Stimulated activated CD8-positive, alpha-beta memory T cell treated with anti-CD3 and anti-CD28 coated beads, Interleukin-15, amount 100 ng/mL, for 1 hour (primary cell): ENCODE measurements at regions not wholly inside any gene's neighbourhood (a gene's known extent, or its start where the extent isn't known, plus 50 kb on each side); places are given as distances from the start of the nearest gene placed in this dataset.
"Not testable (repeated sequence)": the region's sequence is repeated elsewhere in the genome, so short reads cannot be mapped to it uniquely, and the experiment has no call there.

Experiments used
- DNase-seq: peaks from one replicate; pipeline ENCODE4 v3.0.0-alpha.2; 2020; ENCODE audit warnings: low read depth

DNA sequence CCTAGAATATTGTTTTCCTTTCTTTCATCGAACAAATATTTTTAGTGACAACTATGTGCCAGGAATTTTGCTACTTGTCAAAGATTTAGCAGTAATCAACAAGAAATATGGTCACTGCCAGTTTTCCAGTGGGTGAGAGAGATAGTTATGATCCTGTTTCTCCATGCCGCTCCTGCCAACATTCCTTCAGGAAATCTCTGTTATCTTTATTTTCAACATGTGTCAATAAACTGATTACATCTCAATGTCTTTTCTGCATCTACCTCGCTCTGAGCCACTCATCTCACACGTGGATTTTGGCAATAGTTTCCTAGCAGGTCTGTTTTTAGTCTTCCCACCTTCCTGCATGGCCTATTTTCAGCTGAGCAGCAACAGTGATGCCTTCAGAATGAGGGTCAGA is 650.0 kb upstream of the STXBP6 start:
- no peak for DNase-seq

GRCh38 chr14:25698111-25698510 is 648.2 kb upstream of the STXBP6 start:
- DNase-seq: no peak

- no peak for DNase-seq
Measured at GRCh38 chr14:25696176-25696575, 646.2 kb upstream of the STXBP6 start.

GRCh38 chr14:25685004-25685403 is 635.1 kb upstream of the STXBP6 start:
- no peak for DNase-seq

- DNase-seq: no peak
Measured at GRCh38 chr14:25680934-25681333, 631.0 kb upstream of the STXBP6 start.

DNA sequence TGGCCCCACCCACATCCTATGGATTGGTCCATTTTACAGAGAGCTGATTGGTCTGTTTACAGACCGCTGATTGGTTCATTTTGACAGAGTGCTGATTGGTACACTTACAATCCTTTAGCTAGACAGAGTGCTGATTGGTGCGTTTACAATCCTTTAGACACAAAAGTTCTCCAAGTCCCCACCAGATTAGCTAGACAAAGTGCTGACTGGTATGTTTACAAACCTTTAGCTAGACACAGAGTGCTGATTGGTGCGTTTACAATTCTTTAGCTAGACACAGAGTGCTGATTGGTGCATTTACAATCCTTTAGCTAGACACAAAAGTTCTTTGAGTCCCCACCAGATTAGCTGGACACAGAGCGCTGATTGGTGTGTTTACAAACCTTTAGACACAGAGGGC is 630.6 kb upstream of the STXBP6 start:
- not testable (repeated sequence) for DNase-seq

DNA sequence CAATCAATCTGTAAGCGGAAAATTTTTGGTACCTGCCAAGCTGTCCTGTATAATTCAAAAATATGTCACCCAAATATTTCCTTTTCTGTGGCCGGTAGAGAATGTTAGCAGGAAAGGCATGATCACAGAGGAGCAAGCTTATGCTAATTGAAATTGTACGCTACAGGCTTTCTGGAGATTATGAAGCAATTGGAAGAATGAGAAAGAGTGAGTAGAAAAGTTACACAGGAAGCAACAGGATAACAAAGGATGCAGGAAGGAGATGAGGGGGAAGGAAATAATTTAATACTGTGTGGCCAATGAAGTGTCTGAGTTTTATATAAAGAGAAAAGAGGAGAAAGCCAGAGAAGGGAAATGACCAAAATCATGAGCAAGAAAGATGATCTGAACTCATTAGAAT is 627.2 kb upstream of the STXBP6 start:
- DNase-seq: no peak

DNA sequence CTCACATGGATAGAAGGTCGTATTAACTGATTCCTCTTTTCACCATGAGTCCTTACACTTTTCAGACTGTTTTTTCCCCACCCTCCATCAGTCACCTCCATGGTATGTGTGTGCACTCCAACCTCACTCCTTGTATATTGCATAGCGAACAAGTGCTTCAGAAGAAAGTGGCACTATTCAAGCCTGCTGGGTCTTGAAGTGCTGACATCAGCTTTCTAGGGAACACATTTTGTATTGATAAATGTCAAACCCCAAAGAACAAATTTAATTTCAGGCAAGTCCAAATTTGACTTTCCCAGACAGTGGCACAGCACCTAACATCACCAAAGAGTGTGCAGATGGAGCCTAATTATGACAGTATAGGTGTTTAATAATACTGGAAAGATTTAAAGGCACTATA is 617.4 kb upstream of the STXBP6 start:
- no peak for DNase-seq

DNA sequence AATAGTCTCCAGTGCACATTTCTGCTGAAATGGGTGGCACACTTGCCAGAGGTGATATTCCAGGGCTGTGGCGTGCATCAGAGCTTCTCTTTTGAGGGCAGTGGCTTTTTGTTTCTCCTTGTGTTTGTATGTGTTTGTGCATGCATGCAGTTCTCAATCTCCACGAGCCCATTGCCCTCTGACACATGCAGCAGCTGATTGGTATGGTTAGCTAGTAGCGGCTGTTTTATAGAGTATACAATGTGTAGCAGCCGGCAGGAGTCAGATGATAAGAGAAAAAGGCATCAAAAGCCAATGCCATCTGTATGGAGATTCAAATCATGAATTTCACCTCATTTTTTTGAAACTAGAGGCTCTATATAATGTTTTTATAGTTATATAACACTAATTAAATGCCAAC is 616.9 kb upstream of the STXBP6 start:
- DNase-seq: no peak

GRCh38 chr14:25658988-25659387 is 609.0 kb upstream of the STXBP6 start:
- no peak for DNase-seq

- DNase-seq: no peak
Measured at GRCh38 chr14:25630447-25630846, 580.5 kb upstream of the STXBP6 start.

DNA sequence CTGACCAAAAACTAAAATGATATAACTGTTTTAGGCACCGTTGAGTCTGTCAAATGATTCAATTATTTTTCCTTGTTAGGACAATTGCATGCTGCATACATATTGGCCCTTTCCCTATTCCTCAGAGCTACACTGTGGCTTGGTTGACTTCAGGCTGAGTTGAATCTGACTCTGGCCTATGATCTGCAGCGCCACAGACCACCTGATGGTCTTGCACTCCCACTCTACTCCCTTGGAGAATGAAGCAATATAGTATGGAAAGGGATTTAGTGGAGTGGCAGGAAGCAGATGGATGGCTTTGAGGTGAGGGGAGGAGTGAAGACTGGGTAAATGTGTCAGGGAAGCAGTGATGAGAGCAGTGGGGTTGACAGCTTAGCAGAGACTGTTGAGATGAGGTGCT is 579.0 kb upstream of the STXBP6 start:
- DNase-seq: no peak

GRCh38 chr14:25628390-25628789 is 578.4 kb upstream of the STXBP6 start:
- DNase-seq: no peak

- no peak for DNase-seq
Measured at GRCh38 chr14:25626986-25627385, 577.0 kb upstream of the STXBP6 start.

- no peak for DNase-seq
Measured at GRCh38 chr14:25622763-25623162, 572.8 kb upstream of the STXBP6 start.

- no peak for DNase-seq
Measured at GRCh38 chr14:25620515-25620914, 570.6 kb upstream of the STXBP6 start.

- no peak for DNase-seq
Measured at GRCh38 chr14:25615174-25615573, 565.2 kb upstream of the STXBP6 start.

DNA sequence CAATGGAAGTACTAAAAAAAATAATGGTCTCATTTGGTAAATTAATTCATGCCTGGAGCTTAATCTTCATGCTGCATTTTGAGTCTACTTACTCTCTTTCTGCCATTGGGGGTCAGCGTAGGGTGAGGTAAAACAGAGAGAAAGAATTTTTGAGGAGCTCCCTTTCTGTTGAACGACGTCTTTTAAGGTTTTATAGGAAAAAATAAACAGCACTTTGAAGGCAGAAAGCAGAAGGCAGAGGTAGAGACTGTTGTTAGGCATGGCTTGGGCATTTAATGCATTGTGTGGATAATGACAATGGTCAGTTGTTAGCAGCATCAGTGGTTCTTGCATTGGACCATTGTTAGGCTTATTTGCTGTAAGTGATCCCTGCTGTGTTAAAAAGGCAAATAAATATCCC is 557.2 kb upstream of the STXBP6 start:
- no peak for DNase-seq

DNA sequence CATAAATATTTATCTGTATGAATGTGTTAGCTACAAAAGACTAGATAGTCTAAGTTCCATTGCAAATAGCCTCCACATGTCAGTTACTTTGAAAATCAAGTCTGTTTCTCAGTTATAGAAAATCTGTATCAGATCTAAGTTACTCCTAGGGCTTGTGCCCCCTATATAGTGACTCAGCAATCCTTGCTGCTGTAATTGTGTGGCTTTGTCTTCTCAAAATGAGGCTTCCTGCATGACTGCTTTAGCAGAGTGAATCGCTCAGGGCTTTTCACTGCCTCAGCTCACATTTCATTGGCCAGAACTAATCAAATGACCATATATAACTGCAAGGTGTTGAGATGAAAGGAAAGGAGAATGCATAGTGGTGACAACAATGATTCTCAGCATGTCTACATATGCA is 552.2 kb upstream of the STXBP6 start:
- DNase-seq: no peak

DNA sequence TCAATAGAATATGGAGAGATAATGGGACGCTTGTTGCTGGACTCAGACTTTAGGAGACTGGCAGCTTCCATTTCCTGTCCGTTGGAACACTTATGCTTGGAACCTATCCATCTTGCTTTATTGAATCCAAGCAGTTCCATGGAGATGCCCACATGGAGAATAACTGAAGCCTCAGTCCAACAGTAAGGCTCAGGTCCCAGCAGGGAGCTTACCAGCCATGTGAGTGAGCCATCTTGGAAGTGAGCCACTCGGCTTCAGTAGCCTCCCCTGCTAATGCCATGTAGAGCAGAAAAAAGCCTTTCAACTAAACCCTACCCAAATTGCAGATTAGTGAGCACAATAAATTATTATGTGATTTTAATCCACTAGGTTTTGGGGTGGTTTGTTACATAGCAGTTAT is 538.8 kb upstream of the STXBP6 start:
- DNase-seq: no peak

DNA sequence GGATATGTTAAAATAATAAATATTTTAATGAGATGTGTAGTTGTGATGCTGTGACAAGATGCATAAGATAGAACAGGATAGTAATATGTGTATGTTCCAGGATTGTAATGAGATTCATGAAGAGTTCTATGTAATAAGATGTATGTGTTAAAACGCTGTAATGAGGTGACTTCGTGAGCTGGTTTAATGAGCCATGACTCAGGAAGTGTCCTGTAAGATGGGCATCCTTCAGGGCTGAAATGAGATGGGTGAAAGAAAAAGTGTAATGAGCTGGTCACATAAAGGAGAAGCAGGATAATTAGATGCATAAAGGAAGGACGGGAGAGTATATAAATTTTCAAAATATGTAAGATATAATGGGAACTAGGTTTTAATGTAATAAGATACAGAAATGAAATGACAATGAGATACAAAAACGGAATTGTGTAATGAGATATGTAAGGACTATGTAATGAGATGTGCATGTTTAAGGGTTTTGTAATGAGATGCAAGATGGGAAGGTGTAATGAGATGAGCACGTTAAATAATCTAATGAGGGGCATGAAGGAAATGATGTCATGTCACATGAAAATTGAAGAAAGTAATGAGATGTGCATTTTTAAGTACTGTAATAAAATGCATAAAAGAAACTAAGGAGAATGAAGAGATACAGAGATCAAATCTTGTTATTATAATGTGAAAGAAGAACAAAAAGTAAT is 524.8 kb upstream of the STXBP6 start:
- no peak for DNase-seq

GRCh38 chr14:25570483-25570882 is 520.5 kb upstream of the STXBP6 start:
- no peak for DNase-seq

GRCh38 chr14:25557466-25557865 is 507.5 kb upstream of the STXBP6 start:
- DNase-seq: no peak

DNA sequence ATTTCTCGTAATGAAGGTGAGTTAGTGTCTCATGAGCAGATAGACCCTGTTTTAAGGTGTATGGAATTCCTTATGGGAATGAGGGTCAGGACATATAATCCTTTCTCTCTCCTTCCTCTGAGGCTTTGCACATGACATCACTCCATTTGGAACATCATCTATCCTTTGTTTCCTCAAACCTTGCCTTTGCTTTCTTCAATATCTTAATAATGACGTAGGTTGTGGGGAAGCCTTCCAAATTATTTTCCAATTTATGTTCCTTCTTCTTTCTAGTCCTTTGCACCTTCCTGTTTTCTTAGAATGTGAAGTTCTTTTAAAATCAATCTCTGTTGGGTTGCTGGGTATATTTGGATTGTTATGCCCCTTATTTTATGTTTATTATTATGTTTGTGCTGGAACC is 502.9 kb upstream of the STXBP6 start:
- no peak for DNase-seq

GRCh38 chr14:25551674-25552073 is 501.7 kb upstream of the STXBP6 start:
- DNase-seq: no peak
